ENCODE measurements at regions not wholly inside any gene's neighbourhood (a gene's known extent, or its start where the extent isn't known, plus 50 kb on each side); places are given as distances from the start of the nearest gene placed in this dataset.
"Not testable (repeated sequence)": the region's sequence is repeated elsewhere in the genome, so short reads cannot be mapped to it uniquely, and the experiment has no call there.

GRCh38 chr11:89585471-89585870, 94.3 kb upstream of the NOX4 start:
- TF ChIP-seq CTCF, POLR2A, EP300, POLR2AphosphoS5 (IDR thresholded peaks at IDR 0.05): not testable (repeated sequence)
